ENCODE measurements at regions not wholly inside any gene's neighbourhood (a gene's known extent, or its start where the extent isn't known, plus 50 kb on each side); places are given as distances from the start of the nearest gene placed in this dataset.

GRCh38 chr1:34412598-34413370 lies 236.1 kb downstream of the C1orf94 start:
- Histone ChIP-seq H3K27me3 (ENCODE audit: insufficient read depth, low read length) (peaks cover 41% of the 10 kb centered on the region; the same call in 1 of the 2 replicates), H3K9me3 (ENCODE audit: control insufficient read depth in 1 of 2, insufficient read depth in 1 of 2, low read depth in 1 of 2, low read length in 2 of 2) (no peaks in the 10 kb centered on the region), H3K36me3 (ENCODE audit: control insufficient read depth in 1 of 2, insufficient read depth in 2 of 2, low read length in 2 of 2) (no peaks in the 10 kb centered on the region), H3K9me2 (ENCODE audit: insufficient read depth) (no peaks in the 10 kb centered on the region), H2AFZ (ENCODE audit: low read depth, low read length, poor library complexity, severe bottlenecking) (no peak overlapping the region), H3K4me1 (ENCODE audit: control insufficient read depth in 1 of 2, insufficient read depth in 2 of 2, low read length in 2 of 2) (no peaks in the 10 kb centered on the region), H3K4me3 (replicated peaks in 1 of 2; ENCODE audit: low read depth in 1 of 2, low read length in 2 of 2) (no peak overlapping the region), H3K9ac (ENCODE audit: low read length) (no peak overlapping the region), H3K79me2 (ENCODE audit: insufficient read depth, low read length) (no peaks in the 10 kb centered on the region), H4K20me1 (ENCODE audit: insufficient read depth) (no peaks in the 10 kb centered on the region), H3K27ac (ENCODE audit: low read depth, low read length) (no peak overlapping the region), H3K4me2 (ENCODE audit: low read length) (no peak overlapping the region)
- POLR2A ChIA-PET = no interaction called here
- ATAC-seq (no peak), DNase-seq (ENCODE audit: low read depth, low spot score) (no peak)
- BruUV-seq (replicated peaks) = no TSS peak
- RAD21 ChIA-PET (ENCODE audit: low non-redundant PET in 1 of 2, low total read pairs in 2 of 2, uncharacterized antibody in 2 of 2, unreplicated experiment in 2 of 2) = no interaction called here
- CTCF ChIA-PET = no interaction called here
- no peak for TF ChIP-seq POLR2AphosphoS5 (IDR thresholded peaks at IDR 0.05; ENCODE audit: low read depth, low read length)
- TF ChIP-seq, protein P1, sequence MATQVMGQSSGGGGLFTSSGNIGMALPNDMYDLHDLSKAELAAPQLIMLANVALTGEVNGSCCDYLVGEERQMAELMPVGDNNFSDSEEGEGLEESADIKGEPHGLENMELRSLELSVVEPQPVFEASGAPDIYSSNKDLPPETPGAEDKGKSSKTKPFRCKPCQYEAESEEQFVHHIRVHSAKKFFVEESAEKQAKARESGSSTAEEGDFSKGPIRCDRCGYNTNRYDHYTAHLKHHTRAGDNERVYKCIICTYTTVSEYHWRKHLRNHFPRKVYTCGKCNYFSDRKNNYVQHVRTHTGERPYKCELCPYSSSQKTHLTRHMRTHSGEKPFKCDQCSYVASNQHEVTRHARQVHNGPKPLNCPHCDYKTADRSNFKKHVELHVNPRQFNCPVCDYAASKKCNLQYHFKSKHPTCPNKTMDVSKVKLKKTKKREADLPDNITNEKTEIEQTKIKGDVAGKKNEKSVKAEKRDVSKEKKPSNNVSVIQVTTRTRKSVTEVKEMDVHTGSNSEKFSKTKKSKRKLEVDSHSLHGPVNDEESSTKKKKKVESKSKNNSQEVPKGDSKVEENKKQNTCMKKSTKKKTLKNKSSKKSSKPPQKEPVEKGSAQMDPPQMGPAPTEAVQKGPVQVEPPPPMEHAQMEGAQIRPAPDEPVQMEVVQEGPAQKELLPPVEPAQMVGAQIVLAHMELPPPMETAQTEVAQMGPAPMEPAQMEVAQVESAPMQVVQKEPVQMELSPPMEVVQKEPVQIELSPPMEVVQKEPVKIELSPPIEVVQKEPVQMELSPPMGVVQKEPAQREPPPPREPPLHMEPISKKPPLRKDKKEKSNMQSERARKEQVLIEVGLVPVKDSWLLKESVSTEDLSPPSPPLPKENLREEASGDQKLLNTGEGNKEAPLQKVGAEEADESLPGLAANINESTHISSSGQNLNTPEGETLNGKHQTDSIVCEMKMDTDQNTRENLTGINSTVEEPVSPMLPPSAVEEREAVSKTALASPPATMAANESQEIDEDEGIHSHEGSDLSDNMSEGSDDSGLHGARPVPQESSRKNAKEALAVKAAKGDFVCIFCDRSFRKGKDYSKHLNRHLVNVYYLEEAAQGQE (IDR thresholded peaks at IDR 0.05; ENCODE audit: low read depth) = no peak
- no peak for TF ChIP-seq SIN3A (IDR thresholded peaks at IDR 0.05; ENCODE audit: low read depth)
- TF ChIP-seq POLR2A (IDR thresholded peaks at IDR 0.05; ENCODE audit: borderline replicate concordance, extremely low read depth, insufficient read depth, insufficient read length) = no peak
- TF ChIP-seq TCF7L2 (IDR thresholded peaks at IDR 0.05; ENCODE audit: borderline replicate concordance, extremely low read depth, insufficient read depth, insufficient read length) = no peak
- TF ChIP-seq SP1 (IDR thresholded peaks at IDR 0.05; ENCODE audit: low read depth) = no peak
- no peak for TF ChIP-seq ZNF274 (IDR thresholded peaks at IDR 0.05; ENCODE audit: low read depth, low read length)
- TF ChIP-seq, protein P2, sequence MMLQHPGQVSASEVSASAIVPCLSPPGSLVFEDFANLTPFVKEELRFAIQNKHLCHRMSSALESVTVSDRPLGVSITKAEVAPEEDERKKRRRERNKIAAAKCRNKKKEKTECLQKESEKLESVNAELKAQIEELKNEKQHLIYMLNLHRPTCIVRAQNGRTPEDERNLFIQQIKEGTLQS (IDR thresholded peaks at IDR 0.05) = no peak
- TF ChIP-seq FOSL1 (IDR thresholded peaks at IDR 0.05; ENCODE audit: low read depth) = no peak
- no peak for TF ChIP-seq EZH2 (IDR thresholded peaks at IDR 0.05)
- TF ChIP-seq MAX (IDR thresholded peaks at IDR 0.05) = no peak
- TF ChIP-seq, protein P3, sequence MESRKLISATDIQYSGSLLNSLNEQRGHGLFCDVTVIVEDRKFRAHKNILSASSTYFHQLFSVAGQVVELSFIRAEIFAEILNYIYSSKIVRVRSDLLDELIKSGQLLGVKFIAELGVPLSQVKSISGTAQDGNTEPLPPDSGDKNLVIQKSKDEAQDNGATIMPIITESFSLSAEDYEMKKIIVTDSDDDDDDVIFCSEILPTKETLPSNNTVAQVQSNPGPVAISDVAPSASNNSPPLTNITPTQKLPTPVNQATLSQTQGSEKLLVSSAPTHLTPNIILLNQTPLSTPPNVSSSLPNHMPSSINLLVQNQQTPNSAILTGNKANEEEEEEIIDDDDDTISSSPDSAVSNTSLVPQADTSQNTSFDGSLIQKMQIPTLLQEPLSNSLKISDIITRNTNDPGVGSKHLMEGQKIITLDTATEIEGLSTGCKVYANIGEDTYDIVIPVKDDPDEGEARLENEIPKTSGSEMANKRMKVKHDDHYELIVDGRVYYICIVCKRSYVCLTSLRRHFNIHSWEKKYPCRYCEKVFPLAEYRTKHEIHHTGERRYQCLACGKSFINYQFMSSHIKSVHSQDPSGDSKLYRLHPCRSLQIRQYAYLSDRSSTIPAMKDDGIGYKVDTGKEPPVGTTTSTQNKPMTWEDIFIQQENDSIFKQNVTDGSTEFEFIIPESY (IDR thresholded peaks at IDR 0.05; ENCODE audit: extremely low read depth, insufficient replicate concordance, low read length) = no peak
- no peak for TF ChIP-seq EGR1 (IDR thresholded peaks at IDR 0.05; ENCODE audit: low read depth)
- TF ChIP-seq, protein P4, sequence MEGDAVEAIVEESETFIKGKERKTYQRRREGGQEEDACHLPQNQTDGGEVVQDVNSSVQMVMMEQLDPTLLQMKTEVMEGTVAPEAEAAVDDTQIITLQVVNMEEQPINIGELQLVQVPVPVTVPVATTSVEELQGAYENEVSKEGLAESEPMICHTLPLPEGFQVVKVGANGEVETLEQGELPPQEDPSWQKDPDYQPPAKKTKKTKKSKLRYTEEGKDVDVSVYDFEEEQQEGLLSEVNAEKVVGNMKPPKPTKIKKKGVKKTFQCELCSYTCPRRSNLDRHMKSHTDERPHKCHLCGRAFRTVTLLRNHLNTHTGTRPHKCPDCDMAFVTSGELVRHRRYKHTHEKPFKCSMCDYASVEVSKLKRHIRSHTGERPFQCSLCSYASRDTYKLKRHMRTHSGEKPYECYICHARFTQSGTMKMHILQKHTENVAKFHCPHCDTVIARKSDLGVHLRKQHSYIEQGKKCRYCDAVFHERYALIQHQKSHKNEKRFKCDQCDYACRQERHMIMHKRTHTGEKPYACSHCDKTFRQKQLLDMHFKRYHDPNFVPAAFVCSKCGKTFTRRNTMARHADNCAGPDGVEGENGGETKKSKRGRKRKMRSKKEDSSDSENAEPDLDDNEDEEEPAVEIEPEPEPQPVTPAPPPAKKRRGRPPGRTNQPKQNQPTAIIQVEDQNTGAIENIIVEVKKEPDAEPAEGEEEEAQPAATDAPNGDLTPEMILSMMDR (IDR thresholded peaks at IDR 0.05 in 2 of 3, conservative IDR thresholded peaks at IDR 0.05 in 1 of 3; ENCODE audit: borderline replicate concordance in 1 of 3, insufficient read depth in 1 of 3, low read depth in 2 of 3, low read length in 2 of 3) = no peak
- TF ChIP-seq EZH2phosphoT487 (IDR thresholded peaks at IDR 0.05; ENCODE audit: borderline replicate concordance) = no peak
- TF ChIP-seq CBX3 (IDR thresholded peaks at IDR 0.05; ENCODE audit: low read depth) = no peak
- no peak for TF ChIP-seq ZFX (IDR thresholded peaks at IDR 0.05)
- no peak for TF ChIP-seq YY1 (IDR thresholded peaks at IDR 0.05; ENCODE audit: extremely low read depth, insufficient replicate concordance, low read depth, low read length)
- TF ChIP-seq CEBPB (IDR thresholded peaks at IDR 0.05; ENCODE audit: low read depth) = no peak
- intact Hi-C loops (cut with micrococcal nuclease) = no loop called here

All from HCT116 (cell line).